KMS-11 (cell line): ENCODE measurements at regions not wholly inside any gene's neighbourhood (a gene's known extent, or its start where the extent isn't known, plus 50 kb on each side); places are given as distances from the start of the nearest gene placed in this dataset.

Source experiments
- H2AFZ ChIP-seq: fragments of 200-600 bp; sonication (generic); 2 replicates; pipeline ENCODE4 v1.6.1; 2016; ENCODE audit warnings: antibody characterized with exemption, mixed run types, low read depth
- H3K27ac ChIP-seq: fragments of 200-600 bp; sonication (generic); 2 replicates; pipeline ENCODE4 v1.6.1; 2016; ENCODE audit warnings: mild to moderate bottlenecking, mixed run types
- H3K27me3 ChIP-seq: fragments of 200-600 bp; sonication (generic); 2 replicates; pipeline ENCODE4 v1.6.1; 2017; ENCODE audit warnings: mild to moderate bottlenecking, low read depth, mixed run types, moderate library complexity; ENCODE audit not compliant: insufficient read depth
- H3K36me3 ChIP-seq: fragments of 200-600 bp; sonication (generic); 2 replicates; pipeline ENCODE4 v1.6.1; 2017; ENCODE audit warnings: mild to moderate bottlenecking, mixed run types; ENCODE audit not compliant: insufficient read depth
- H3K4me1 ChIP-seq: fragments of 200-600 bp; sonication (generic); 2 replicates; pipeline ENCODE4 v1.6.1; 2016; ENCODE audit warnings: mild to moderate bottlenecking, low read depth, mixed run types; ENCODE audit not compliant: poor library complexity, severe bottlenecking
- H3K4me2 ChIP-seq: fragments of 200-600 bp; sonication (generic); 2 replicates; pipeline ENCODE4 v1.7.0; 2016; ENCODE audit warnings: mild to moderate bottlenecking, mixed run types
- H3K4me3 ChIP-seq: fragments of 200-600 bp; sonication (generic); IDR thresholded peaks from 2 replicates; pipeline ENCODE4 v1.6.1; 2017; ENCODE audit warnings: low read depth, low read length, mixed read lengths; ENCODE audit not compliant: insufficient read depth
- H3K79me2 ChIP-seq: fragments of 200-600 bp; sonication (generic); 2 replicates; pipeline ENCODE4 v1.6.1; 2016; ENCODE audit warnings: low read depth, mixed run types; ENCODE audit not compliant: insufficient read depth
- H3K9ac ChIP-seq: fragments of 200-600 bp; sonication (generic); 2 replicates; pipeline ENCODE4 v1.6.1; 2016; ENCODE audit warnings: mild to moderate bottlenecking, mixed run types
- H4K20me1 ChIP-seq: fragments of 200-600 bp; sonication (generic); 2 replicates; pipeline ENCODE4 v1.6.1; 2016; ENCODE audit warnings: mild to moderate bottlenecking, mixed run types; ENCODE audit not compliant: insufficient read depth
- CTCF ChIP-seq: fragments of 200-600 bp; sonication (generic); conservative IDR thresholded peaks from 2 replicates; pipeline ENCODE4 v1.6.1; 2017; ENCODE audit warnings: low read depth, mild to moderate bottlenecking, antibody characterized with exemption, low read length, moderate library complexity, mixed read lengths

DNA sequence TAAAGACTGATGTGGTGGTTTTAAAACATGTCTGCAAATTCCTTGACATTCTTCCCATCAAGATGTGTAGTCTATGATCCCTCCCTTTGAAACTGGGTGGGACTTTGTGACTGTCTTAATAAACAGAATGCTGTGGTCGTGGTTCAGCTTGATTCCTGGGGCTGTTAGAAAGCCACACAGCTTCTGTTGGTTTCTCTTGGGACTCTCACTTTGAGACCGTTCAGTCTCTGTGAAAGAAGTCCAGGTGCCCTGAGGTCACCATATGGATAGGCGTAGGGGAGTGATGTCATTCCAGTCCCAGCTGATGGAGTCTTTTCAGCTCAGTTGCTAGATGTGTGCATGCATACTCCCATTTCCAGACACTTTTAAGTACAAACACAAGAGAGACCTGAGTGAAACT is 216.6 kb downstream of the KDR start:
- H3K36me3 ChIP-seq, result no peaks in the 10 kb centered on the region
- no peaks in the 10 kb centered on the region for H4K20me1 ChIP-seq
- no peak overlapping the region for H3K9ac ChIP-seq
- no peak overlapping the region for H3K27ac ChIP-seq
- no peak overlapping the region for H2AFZ ChIP-seq
- H3K27me3 ChIP-seq, result no peaks in the 10 kb centered on the region
- no peak overlapping the region for H3K4me2 ChIP-seq
- TF ChIP-seq CTCF, result no peak
- H3K79me2 ChIP-seq, result no peaks in the 10 kb centered on the region
- H3K4me1 ChIP-seq, result peaks cover 15% of the 10 kb centered on the region
- H3K4me3 ChIP-seq, result no peak overlapping the region

GRCh38 chr4:54904953-54905352 is 220.4 kb downstream of the KDR start:
- H3K4me3 ChIP-seq, result no peak overlapping the region
- TF ChIP-seq CTCF, result no peak

GRCh38 chr4:54902976-54903375 is 222.4 kb downstream of the KDR start:
- Histone ChIP-seq H3K9ac (no peak overlapping the region), H3K27me3 (no peaks in the 10 kb centered on the region), H3K4me3 (no peak overlapping the region), H2AFZ (no peak overlapping the region), H3K36me3 (no peaks in the 10 kb centered on the region), H3K4me1 (peaks cover 16% of the 10 kb centered on the region), H3K4me2 (no peak overlapping the region), H4K20me1 (no peaks in the 10 kb centered on the region), H3K79me2 (no peaks in the 10 kb centered on the region), H3K27ac (no peak overlapping the region)
- TF ChIP-seq CTCF, result no peak

More at GRCh38 chr4:54904953-54905352, 220.4 kb downstream of the KDR start:
- H3K79me2 ChIP-seq, result no peaks in the 10 kb centered on the region
- H2AFZ ChIP-seq, result no peak overlapping the region
- no peaks in the 10 kb centered on the region for H4K20me1 ChIP-seq
- H3K27ac ChIP-seq, result no peak overlapping the region
- H3K36me3 ChIP-seq, result no peaks in the 10 kb centered on the region
- H3K27me3 ChIP-seq, result no peaks in the 10 kb centered on the region
- H3K4me1 ChIP-seq, result peaks cover 21% of the 10 kb centered on the region
- no peak overlapping the region for H3K9ac ChIP-seq
- no peak overlapping the region for H3K4me2 ChIP-seq

GRCh38 chr4:54902271-54902670 is 223.1 kb downstream of the KDR start:
- Histone ChIP-seq H3K4me3 (no peak overlapping the region), H3K4me2 (no peak overlapping the region), H3K4me1 (peaks cover 16% of the 10 kb centered on the region), H4K20me1 (no peaks in the 10 kb centered on the region), H3K9ac (no peak overlapping the region), H2AFZ (no peak overlapping the region), H3K27me3 (no peaks in the 10 kb centered on the region), H3K27ac (no peak overlapping the region), H3K79me2 (no peaks in the 10 kb centered on the region), H3K36me3 (no peaks in the 10 kb centered on the region)
- no peak for TF ChIP-seq CTCF
